ENCODE measurements at regions not wholly inside any gene's neighbourhood (a gene's known extent, or its start where the extent isn't known, plus 50 kb on each side); places are given as distances from the start of the nearest gene placed in this dataset.

GRCh38 chr2:41957431-41957830, 90.4 kb upstream of the PKDCC start:
- TF ChIP-seq, protein P1, sequence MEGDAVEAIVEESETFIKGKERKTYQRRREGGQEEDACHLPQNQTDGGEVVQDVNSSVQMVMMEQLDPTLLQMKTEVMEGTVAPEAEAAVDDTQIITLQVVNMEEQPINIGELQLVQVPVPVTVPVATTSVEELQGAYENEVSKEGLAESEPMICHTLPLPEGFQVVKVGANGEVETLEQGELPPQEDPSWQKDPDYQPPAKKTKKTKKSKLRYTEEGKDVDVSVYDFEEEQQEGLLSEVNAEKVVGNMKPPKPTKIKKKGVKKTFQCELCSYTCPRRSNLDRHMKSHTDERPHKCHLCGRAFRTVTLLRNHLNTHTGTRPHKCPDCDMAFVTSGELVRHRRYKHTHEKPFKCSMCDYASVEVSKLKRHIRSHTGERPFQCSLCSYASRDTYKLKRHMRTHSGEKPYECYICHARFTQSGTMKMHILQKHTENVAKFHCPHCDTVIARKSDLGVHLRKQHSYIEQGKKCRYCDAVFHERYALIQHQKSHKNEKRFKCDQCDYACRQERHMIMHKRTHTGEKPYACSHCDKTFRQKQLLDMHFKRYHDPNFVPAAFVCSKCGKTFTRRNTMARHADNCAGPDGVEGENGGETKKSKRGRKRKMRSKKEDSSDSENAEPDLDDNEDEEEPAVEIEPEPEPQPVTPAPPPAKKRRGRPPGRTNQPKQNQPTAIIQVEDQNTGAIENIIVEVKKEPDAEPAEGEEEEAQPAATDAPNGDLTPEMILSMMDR (IDR thresholded peaks at IDR 0.05): no peak
- no peak for TF ChIP-seq POLR2A (IDR thresholded peaks at IDR 0.05)

Measured in uterus (tissue), 2 donors.